Epithelial cell of esophagus (primary cell): ENCODE measurements at regions not wholly inside any gene's neighbourhood (a gene's known extent, or its start where the extent isn't known, plus 50 kb on each side); places are given as distances from the start of the nearest gene placed in this dataset.

ENCODE experiments used
- DNase-seq: peaks from one replicate; pipeline ENCODE4 v3.0.0; 2010; ENCODE audit warnings: low read depth
- H3K4me3 ChIP-seq: 2 replicates; pipeline ENCODE4 v1.5.1; 2011; ENCODE audit warnings: mild to moderate bottlenecking, low read length, control low read depth
- TF ChIP-seq, protein P1 (sequence below): IDR thresholded peaks from 2 replicates; pipeline ENCODE4 v1.5.1; 2011; ENCODE audit warnings: low read depth, mild to moderate bottlenecking, low read length, control low read depth, inconsistent platforms; ENCODE audit not compliant: insufficient read depth; ENCODE audit errors: missing control alignments

GRCh38 chr17:5898406-5898805 is 171.8 kb upstream of the WSCD1 start:
- no peak for DNase-seq
- H3K4me3 ChIP-seq: no peak overlapping the region
- TF ChIP-seq, protein P1, sequence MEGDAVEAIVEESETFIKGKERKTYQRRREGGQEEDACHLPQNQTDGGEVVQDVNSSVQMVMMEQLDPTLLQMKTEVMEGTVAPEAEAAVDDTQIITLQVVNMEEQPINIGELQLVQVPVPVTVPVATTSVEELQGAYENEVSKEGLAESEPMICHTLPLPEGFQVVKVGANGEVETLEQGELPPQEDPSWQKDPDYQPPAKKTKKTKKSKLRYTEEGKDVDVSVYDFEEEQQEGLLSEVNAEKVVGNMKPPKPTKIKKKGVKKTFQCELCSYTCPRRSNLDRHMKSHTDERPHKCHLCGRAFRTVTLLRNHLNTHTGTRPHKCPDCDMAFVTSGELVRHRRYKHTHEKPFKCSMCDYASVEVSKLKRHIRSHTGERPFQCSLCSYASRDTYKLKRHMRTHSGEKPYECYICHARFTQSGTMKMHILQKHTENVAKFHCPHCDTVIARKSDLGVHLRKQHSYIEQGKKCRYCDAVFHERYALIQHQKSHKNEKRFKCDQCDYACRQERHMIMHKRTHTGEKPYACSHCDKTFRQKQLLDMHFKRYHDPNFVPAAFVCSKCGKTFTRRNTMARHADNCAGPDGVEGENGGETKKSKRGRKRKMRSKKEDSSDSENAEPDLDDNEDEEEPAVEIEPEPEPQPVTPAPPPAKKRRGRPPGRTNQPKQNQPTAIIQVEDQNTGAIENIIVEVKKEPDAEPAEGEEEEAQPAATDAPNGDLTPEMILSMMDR: no peak

DNA sequence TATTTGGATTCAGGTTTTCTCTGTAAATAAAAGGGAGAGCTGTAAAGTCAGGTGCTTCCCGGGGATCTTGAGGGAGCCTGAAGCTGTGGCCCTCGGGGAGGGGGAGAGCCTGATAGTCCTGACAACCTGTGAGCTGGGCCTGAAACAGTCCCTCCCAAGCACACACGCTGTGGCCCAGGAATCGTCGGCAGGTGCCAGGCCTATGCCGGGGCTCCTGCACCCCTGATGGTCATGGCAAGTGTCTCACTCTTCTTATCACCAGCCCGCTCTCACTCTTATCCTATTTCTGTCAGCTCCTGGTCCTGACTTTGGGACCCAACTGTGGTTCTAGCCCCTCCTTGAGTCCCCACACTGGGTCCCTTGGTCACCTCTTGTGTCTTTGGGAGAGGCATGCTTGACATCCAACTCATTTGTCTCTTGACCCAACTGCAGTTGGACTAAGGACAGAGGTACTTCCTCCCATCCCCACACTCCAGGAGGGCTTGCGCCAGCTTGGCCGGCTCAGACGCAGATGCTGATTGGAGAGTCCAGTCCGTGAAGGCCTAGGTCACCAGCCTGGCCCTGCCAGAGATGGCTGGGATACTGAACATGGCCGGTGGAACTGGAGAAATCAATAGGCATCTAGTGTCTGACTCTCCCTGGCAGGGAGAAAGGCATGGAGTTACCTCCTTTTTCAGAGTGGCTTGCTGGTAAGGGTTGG is 170.5 kb upstream of the WSCD1 start:
- TF ChIP-seq, protein P1: no peak
- H3K4me3 ChIP-seq: no peak overlapping the region
- no peak for DNase-seq

DNA sequence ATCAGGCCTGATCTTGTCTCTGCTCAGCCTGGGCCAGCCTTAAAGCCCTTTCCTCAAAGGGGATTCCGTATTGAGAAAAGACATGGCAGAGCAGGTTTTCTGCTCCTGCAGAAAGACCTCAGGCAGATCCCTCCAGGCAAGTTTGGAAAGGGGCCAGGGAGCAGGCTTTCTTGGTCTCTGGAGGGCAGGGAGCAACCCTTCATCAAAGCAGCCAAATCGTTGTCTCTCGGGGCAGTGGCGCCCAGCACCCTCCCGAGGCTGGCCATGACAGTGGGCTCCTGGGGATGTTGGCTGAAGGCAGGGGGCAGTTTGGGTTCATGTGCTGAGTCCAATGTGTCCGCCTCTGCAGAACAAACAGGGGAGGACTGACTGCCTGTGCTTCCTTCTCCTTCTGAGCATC is 168.4 kb upstream of the WSCD1 start:
- no peak for DNase-seq
- no peak overlapping the region for H3K4me3 ChIP-seq
- TF ChIP-seq, protein P1: no peak

DNA sequence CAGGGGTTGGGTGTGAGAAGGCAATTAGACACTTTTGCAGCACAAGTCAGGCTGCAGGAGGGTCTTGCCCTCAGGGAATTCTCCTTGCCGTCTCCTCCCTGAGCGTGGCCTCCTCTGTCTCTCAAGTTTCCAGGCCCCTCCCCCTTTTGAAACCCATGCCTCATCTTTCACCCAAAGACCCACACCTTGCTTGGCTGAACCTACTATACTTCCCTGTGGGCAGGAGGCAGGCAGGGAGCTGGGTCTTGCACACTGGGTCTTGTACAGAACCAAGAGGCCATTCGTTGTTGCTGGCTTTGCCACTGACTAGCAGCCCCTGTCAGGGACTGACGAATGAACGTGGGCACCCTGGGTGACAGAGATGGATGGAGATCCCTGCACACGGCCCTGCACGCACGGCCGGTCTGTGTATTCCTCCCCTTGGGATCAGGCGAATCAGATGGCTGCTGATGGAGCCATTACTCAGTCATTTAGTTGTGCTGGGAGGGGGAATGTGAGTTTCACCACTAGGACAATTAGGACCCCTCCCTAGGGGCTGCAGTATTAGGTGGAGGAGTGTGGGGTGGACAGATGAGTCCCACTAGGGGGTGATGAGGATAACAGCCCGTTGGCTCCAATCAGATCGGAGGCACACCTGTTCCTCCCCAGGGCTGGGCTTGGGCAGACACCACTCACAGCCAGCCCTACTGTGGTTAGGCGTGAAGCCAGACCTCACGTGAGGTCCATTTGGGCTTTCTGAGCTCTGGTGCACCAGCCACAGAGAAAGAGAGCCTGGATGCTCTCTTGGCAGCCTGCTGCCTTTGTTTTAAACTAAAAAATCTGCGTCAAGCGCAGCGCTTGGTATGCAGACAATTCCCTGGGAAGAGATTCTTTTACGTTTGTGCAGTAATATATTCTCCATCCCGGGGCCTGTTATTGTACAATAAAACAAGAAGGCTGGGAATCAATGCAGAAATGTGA is 167.7 kb upstream of the WSCD1 start:
- TF ChIP-seq, protein P1: no peak
- no peak overlapping the region for H3K4me3 ChIP-seq
- no peak for DNase-seq

- no peak for DNase-seq
- H3K4me3 ChIP-seq: no peak overlapping the region
- TF ChIP-seq, protein P1: no peak
These were observed 158.3 kb upstream of the WSCD1 start for GRCh38 chr17:5911919-5912318.

DNA sequence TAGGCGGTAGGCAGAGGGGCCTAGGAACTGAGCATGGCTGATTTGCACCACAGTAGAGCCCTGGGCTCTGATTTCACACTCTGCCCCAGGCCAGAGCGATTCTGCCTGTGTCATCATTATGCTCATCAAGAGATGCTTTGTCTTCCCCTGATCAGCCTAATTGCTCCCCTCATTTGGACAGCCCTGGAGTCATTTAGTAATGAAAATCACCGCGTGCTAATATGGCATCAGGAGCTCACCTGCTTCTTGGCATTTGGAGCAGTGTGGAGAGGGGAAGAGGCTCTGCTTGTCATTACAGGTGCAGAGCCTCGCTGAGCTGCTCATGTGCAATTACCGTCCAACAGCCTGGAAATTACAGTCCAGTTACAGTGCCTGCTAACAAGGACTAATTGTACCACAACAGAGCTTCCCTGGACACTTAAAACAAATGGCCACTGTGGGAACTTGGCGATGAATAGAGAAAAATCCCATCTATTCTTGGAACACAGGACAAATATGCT is 157.1 kb upstream of the WSCD1 start:
- DNase-seq: no peak
- TF ChIP-seq, protein P1: no peak
- no peak overlapping the region for H3K4me3 ChIP-seq

- TF ChIP-seq, protein P1: no peak
- DNase-seq: no peak
- no peak overlapping the region for H3K4me3 ChIP-seq
These were observed 156.5 kb upstream of the WSCD1 start for GRCh38 chr17:5913641-5914040.
